ENCODE measurements at regions not wholly inside any gene's neighbourhood (a gene's known extent, or its start where the extent isn't known, plus 50 kb on each side); places are given as distances from the start of the nearest gene placed in this dataset.

- in situ Hi-C loops (cut with MboI; ENCODE audit: low pct_unique_long_range_greater_than_20kb, low sequenced_read_pairs), result no loop called here
- no peak for DNase-seq
Observed at GRCh38 chr4:92253550-92253949, 50.2 kb upstream of the GRID2 start.

Measured in KBM-7 (cell line).